ENCODE measurements at regions not wholly inside any gene's neighbourhood (a gene's known extent, or its start where the extent isn't known, plus 50 kb on each side); places are given as distances from the start of the nearest gene placed in this dataset.
A peak's percentile ranks its signal among the peaks of the same experiment; 100 is the strongest.

- no peak for DNase-seq (ENCODE audit: low read depth)
- no peak for TF ChIP-seq CTCF (conservative IDR thresholded peaks at IDR 0.05; ENCODE audit: low read depth, low read length)
- no peak overlapping the region for H3K4me3 ChIP-seq (ENCODE audit: low read depth, low read length)
Observed at GRCh38 chr18:70415823-70416488, 127.1 kb downstream of the SOCS6 start.

GRCh38 chr18:70414315-70414900 is 125.6 kb downstream of the SOCS6 start:
- no peak for TF ChIP-seq CTCF (conservative IDR thresholded peaks at IDR 0.05; ENCODE audit: low read depth, low read length)
- H3K4me3 ChIP-seq (ENCODE audit: low read depth, low read length) = no peak overlapping the region
- no peak for DNase-seq (ENCODE audit: low read depth)

DNA sequence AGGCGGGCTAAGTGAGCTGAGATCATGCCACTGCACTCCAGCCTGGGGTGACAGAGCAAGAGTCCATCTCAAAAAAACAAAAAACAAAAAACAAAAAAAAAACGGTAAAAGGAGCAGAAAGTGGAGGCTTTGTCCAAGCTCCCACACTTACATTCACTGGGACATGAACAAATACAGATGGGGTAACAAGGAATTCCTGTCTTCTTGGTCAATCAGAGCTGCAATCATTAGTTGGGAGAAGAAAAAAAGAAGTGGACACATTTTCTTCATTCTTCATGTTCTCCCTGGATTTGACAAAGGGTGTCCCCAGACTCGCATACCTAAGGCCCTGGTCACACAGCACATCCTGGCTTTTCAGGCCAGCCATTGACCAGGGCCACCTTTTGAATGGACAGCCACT is 124.6 kb downstream of the SOCS6 start:
- no peak for DNase-seq (ENCODE audit: low read depth)
- TF ChIP-seq CTCF (conservative IDR thresholded peaks at IDR 0.05; ENCODE audit: low read depth, low read length) = no peak
- no peak overlapping the region for H3K4me3 ChIP-seq (ENCODE audit: low read depth, low read length)

- TF ChIP-seq CTCF (conservative IDR thresholded peaks at IDR 0.05; ENCODE audit: low read depth, low read length) = peak; percentile 42
- peak; percentile 42 for DNase-seq (ENCODE audit: low read depth)
- no peak overlapping the region for H3K4me3 ChIP-seq (ENCODE audit: low read depth, low read length)
Observed at GRCh38 chr18:70411876-70412435, 123.1 kb downstream of the SOCS6 start.

DNA sequence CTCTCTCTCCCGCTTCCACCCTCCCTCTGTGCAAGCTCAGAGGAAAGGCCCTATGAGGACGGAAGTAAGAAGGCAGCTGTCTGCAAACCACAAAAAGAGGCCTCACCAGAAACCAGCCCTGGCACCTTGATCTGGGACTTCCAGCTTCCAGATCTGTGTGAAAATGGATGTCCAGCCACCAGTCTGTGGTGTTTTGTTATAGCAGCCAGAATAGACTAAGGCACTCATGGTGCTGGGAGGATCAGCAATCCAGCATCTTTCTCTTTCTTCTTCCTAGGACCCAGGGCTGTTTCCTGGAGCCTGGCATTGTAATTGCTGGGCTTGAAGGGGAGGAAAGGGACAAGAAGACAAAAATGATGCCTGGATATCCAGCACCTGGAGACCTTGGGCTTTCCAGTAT is 122.5 kb downstream of the SOCS6 start:
- H3K4me3 ChIP-seq (ENCODE audit: low read depth, low read length) = no peak overlapping the region
- no peak for TF ChIP-seq CTCF (conservative IDR thresholded peaks at IDR 0.05; ENCODE audit: low read depth, low read length)
- no peak for DNase-seq (ENCODE audit: low read depth)

- no peak for TF ChIP-seq CTCF (conservative IDR thresholded peaks at IDR 0.05; ENCODE audit: low read depth, low read length)
- no peak overlapping the region for H3K4me3 ChIP-seq (ENCODE audit: low read depth, low read length)
- DNase-seq (ENCODE audit: low read depth) = peak; percentile 14
Observed at GRCh38 chr18:70405052-70405451, 116.2 kb downstream of the SOCS6 start.

GRCh38 chr18:70400476-70400875 is 111.6 kb downstream of the SOCS6 start:
- no peak for DNase-seq (ENCODE audit: low read depth)
- H3K4me3 ChIP-seq (ENCODE audit: low read depth, low read length) = no peak overlapping the region
- TF ChIP-seq CTCF (conservative IDR thresholded peaks at IDR 0.05; ENCODE audit: low read depth, low read length) = no peak

Data from choroid plexus epithelial cell (primary cell).